Epithelial cell of proximal tubule (primary cell): ENCODE measurements at regions not wholly inside any gene's neighbourhood (a gene's known extent, or its start where the extent isn't known, plus 50 kb on each side); places are given as distances from the start of the nearest gene placed in this dataset.

ENCODE experiments used
- DNase-seq: peaks from one replicate; pipeline ENCODE4 v3.0.0-alpha.2; 2011; ENCODE audit warnings: low read depth
- H3K4me3 ChIP-seq: 2 replicates; pipeline ENCODE4 v1.5.1; 2011; ENCODE audit warnings: low read depth, mild to moderate bottlenecking, low read length
- CTCF ChIP-seq: conservative IDR thresholded peaks from 2 replicates; pipeline ENCODE4 v1.5.1; 2012; ENCODE audit warnings: low read depth, mild to moderate bottlenecking, low read length

GRCh38 chr12:107221913-107222312 lies 128.6 kb upstream of the CRY1 start:
- no peak overlapping the region for H3K4me3 ChIP-seq
- TF ChIP-seq CTCF = no peak
- no peak for DNase-seq

DNA sequence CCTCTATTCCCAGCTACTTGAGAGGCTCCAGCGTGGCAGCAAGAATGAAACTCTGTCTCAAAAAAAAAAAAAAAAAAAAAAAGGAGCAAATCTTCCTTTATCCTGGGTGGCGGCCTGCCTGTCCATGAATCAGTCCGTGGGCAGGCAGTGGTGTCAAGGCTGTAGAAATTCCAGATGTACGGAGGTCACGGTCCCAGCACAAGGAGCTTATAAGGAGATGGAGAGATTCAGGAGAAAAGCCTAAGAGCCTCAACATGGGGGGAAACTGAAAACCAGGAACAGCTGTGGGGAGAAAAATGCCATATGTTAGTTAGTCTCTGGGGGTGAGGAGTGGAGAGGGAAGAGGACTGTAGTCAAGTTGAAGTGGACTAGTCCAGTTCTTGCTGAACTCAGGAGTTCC lies 130.5 kb upstream of the CRY1 start:
- TF ChIP-seq CTCF = peak; percentile 15
- DNase-seq = no peak
- H3K4me3 ChIP-seq = no peak overlapping the region

- no peak for TF ChIP-seq CTCF
- no peak overlapping the region for H3K4me3 ChIP-seq
- DNase-seq = no peak
These were observed 132.3 kb upstream of the CRY1 start for GRCh38 chr12:107225635-107226034.

DNA sequence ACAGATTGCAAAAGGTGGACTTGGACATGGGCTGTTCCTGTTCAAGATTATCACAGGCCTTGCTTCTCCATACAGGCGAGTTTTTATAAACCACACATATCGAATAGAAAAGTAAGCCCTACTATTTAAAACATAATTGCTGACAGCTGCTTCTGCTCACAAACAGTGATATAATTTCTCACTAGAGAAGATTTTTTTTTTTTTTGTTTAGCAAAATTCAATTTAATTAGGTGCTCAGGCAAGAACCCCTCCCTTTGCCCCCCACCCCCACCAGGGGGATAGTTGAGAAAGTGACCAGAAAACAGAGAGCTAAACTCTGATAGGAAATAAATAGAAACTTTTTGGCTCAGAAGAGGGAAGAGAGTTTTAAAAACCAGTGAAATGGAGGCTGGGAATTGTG lies 132.8 kb upstream of the CRY1 start:
- TF ChIP-seq CTCF = no peak
- no peak overlapping the region for H3K4me3 ChIP-seq
- DNase-seq = no peak

DNA sequence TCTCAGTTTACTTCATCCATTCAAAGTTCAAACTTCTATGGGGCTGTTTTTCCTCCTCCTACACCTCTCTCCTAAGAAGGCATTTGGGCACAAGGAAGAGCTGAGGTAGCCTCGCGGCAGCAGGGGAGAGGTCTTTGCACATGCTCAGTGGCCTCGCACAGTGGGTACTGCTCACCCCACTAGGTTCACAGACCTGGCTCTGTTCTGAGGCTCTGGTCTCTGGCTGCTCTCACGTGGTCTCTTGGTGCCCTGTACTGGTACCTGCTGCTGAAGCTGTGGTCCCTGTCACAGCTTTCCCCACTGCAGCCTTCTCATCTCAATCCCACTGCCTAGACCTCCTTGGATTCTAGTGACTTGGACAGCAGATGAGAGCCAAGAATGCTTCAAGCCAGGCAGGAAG lies 134.7 kb upstream of the CRY1 start:
- H3K4me3 ChIP-seq = no peak overlapping the region
- no peak for TF ChIP-seq CTCF
- DNase-seq = no peak

- no peak overlapping the region for H3K4me3 ChIP-seq
- TF ChIP-seq CTCF = no peak
- DNase-seq = no peak
These were observed 136.5 kb upstream of the CRY1 start for GRCh38 chr12:107229827-107230226.

DNA sequence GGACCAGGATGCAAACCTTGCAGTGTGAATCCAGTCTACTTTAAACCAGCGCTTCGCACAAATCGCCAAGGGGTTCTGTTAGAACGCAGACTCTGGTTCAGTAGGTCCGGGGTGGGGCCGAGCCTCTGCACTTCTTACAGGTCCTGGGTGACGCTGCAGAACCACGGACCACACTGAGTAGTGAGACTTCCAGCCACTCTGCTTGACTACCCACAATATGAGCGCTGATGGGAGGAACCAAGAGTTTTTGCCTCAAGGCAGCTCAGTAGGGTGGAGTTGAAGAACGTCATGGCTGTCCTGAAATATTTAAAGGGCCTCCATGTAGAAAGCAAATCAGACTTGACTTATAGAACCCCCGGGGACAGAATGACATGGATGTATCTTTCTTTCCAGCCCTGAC lies 138.0 kb upstream of the CRY1 start:
- no peak for TF ChIP-seq CTCF
- DNase-seq = no peak
- no peak overlapping the region for H3K4me3 ChIP-seq
